ENCODE measurements at regions not wholly inside any gene's neighbourhood (a gene's known extent, or its start where the extent isn't known, plus 50 kb on each side); places are given as distances from the start of the nearest gene placed in this dataset.

DNA sequence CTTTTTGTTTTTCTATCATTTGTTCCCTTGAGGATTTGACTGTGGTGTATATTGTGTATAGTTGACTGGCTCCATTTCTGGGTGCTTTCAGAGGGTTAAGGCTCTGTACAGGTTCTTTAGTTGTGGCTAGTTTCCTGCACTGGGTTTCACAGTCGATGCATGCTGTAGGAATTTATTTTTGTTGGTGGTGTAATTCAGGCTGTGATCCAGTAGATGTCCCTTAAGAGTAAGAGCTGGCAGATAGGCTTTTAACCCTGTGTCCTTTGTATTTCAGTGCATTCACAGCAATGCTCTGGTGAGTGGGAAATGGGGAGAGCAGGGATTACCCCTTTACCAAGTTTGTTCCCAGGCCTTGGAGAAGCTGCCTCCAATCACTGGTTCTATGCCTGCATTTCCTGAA lies 112.9 kb downstream of the SPATA31D1 start:
- no peak for DNase-seq
- H3K27ac Mint-ChIP-seq = no peak overlapping the region
- peaks cover 9 to 10% of the 10 kb centered on the region in 2 donors for H3K9me3 Mint-ChIP-seq
- H3K36me3 Mint-ChIP-seq (ENCODE audit: insufficient read depth in 2 of 2) = no peaks in the 10 kb centered on the region
- no peak overlapping the region for H3K4me3 Mint-ChIP-seq
- H3K4me1 Mint-ChIP-seq (ENCODE audit: low read depth) = no peaks in the 10 kb centered on the region
- H3K27me3 Mint-ChIP-seq (ENCODE audit: low read depth) = no peaks in the 10 kb centered on the region
- ATAC-seq (replicated peaks in 1 of 2) = no peak

DNA sequence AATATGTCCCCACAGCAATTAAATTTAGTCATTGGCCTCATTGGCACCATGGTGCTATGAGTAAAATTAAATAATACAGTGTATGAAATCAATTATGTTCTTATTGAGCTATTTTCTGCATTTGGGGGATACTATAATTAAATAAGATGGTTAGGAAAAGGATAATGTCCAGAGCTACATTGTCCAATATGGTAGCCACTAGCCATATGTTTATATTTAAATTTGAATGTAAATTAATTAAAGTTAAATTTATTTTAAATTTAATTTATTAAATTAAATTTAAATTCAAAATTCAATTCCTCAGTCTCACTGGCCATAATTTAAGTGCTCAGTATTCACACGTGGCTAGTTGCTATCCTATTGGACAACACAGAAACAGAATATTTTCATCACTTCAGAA lies 115.7 kb downstream of the SPATA31D1 start:
- Mint-ChIP-seq H3K4me3 (no peak overlapping the region), H3K27me3 (ENCODE audit: low read depth) (no peaks in the 10 kb centered on the region), H3K36me3 (ENCODE audit: insufficient read depth in 2 of 2) (no peaks in the 10 kb centered on the region), H3K4me1 (ENCODE audit: low read depth) (no peaks in the 10 kb centered on the region), H3K9me3 (peaks cover 2 to 4% of the 10 kb centered on the region in 2 donors), H3K27ac (no peak overlapping the region)
- DNase-seq (no peak), ATAC-seq (replicated peaks in 1 of 2) (no peak)

DNA sequence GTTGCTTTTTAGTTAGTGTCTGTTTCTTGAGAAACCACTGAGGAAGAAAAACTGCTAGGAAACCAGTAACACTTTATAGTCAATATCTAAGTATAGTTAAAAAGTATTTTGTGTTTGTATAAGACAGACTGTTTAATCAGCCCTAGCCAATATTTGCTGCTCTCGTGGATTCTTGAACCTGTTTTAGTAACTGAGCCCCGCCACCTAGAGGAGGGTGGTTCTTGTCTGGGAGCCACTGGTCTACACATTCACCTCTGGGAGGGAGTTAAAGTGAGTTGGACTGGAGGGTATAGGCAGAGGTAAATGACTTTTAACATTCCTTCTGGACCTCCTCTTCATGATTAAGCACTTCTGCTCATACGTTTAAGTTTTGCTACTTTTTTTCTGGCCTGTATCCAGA lies 117.2 kb downstream of the SPATA31D1 start:
- no peaks in the 10 kb centered on the region for H3K36me3 Mint-ChIP-seq (ENCODE audit: insufficient read depth in 2 of 2)
- no peak overlapping the region for H3K4me3 Mint-ChIP-seq
- ATAC-seq (replicated peaks in 1 of 2) (no peak), DNase-seq (no peak)
- H3K9me3 Mint-ChIP-seq = peaks cover 0 to 4% of the 10 kb centered on the region in 2 donors
- H3K4me1 Mint-ChIP-seq (ENCODE audit: low read depth) = no peaks in the 10 kb centered on the region
- H3K27me3 Mint-ChIP-seq (ENCODE audit: low read depth) = no peaks in the 10 kb centered on the region
- H3K27ac Mint-ChIP-seq = no peak overlapping the region

DNA sequence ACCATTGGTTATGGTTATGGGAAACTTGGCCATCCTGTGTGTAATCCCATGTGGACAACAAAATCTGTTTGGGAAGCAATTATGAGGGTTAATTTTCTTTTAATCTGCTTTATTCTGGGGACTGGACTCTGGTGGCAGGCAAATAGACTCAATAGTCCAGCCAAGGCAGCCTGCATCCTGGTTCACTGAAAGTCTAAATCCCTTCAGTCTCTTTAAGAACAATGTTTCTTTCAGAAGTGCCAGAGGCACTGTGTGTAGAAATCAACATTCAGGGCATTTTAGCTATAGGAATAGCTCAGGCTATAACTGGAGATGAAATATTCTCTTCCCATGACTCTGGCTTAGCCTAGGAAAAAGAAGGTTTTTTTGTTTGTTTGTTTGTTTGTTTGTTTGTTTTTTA lies 118.0 kb downstream of the SPATA31D1 start:
- ATAC-seq (replicated peaks in 1 of 2) (no peak), DNase-seq (no peak)
- no peak overlapping the region for H3K27ac Mint-ChIP-seq
- H3K9me3 Mint-ChIP-seq = peaks cover 1 to 3% of the 10 kb centered on the region in 2 donors
- H3K4me1 Mint-ChIP-seq (ENCODE audit: low read depth) = no peaks in the 10 kb centered on the region
- H3K36me3 Mint-ChIP-seq (ENCODE audit: insufficient read depth in 2 of 2) = no peaks in the 10 kb centered on the region
- no peaks in the 10 kb centered on the region for H3K27me3 Mint-ChIP-seq (ENCODE audit: low read depth)
- H3K4me3 Mint-ChIP-seq = no peak overlapping the region

DNA sequence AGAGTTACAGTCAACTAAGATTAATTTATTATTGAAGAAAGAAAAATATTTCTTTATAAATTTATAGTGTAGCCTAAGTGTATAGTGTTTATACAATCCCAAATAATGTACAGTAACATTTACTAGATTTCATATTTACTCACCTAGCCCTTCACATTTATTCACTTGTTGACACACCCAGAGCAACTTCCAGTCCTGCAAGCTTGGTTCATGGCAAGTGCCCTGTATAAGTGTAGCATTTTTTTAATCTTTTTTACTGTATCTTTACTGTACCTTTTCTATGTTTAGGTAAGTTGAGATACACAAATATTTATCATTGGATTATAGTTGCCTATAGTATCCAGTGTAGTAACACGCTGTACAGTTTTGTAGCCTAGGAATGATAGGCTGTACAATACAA lies 119.9 kb downstream of the SPATA31D1 start:
- Mint-ChIP-seq H3K9me3 (peaks cover 1 to 3% of the 10 kb centered on the region in 2 donors), H3K27ac (no peak overlapping the region), H3K27me3 (ENCODE audit: low read depth) (no peaks in the 10 kb centered on the region), H3K36me3 (ENCODE audit: insufficient read depth in 2 of 2) (no peaks in the 10 kb centered on the region), H3K4me1 (ENCODE audit: low read depth) (no peaks in the 10 kb centered on the region), H3K4me3 (no peak overlapping the region)
- DNase-seq = no peak
- no peak for ATAC-seq (replicated peaks in 1 of 2)

DNA sequence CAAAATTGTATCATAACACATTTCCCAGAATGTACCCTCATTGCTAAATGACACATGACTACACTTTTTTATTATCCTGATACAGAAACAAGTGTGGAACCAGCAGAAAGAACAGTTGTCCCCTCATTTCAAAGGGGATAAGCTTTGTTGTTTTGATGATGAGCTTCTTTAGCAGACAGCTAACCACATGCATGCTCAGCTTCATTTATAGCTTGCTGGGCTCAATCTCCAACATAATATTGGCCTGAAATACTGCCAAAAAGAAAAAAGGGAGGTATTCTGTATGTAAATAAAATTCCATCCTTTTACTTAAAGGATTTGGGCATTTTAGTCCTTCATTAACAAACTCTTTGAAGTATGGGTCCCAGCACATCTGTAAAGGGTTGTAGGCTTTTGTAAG lies 120.4 kb downstream of the SPATA31D1 start:
- Mint-ChIP-seq H3K27ac (no peak overlapping the region), H3K9me3 (peaks cover 1 to 3% of the 10 kb centered on the region in 2 donors), H3K36me3 (ENCODE audit: insufficient read depth in 2 of 2) (no peaks in the 10 kb centered on the region), H3K4me3 (no peak overlapping the region), H3K4me1 (ENCODE audit: low read depth) (no peaks in the 10 kb centered on the region), H3K27me3 (ENCODE audit: low read depth) (no peaks in the 10 kb centered on the region)
- DNase-seq (no peak), ATAC-seq (replicated peaks in 1 of 2) (no peak)

DNA sequence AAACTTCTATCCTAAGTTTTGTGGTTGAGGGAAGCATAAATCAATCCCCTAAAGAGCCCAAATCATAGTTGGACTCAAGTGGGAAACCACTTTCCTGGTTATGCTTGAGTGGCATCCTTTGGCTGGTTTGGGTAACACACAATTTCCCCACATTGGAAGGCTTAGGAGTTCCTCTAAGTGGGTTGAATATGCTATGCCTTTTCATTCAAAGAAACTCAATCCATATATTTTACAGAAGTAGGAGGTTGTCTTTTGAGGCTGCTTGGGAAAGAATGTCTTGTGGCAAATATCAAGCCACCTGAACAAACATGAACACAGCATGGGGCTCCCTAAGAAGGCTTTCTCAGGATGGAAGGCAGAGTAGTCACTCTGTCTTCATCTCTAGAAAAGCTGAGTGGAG lies 121.1 kb downstream of the SPATA31D1 start:
- DNase-seq (no peak), ATAC-seq (replicated peaks in 1 of 2) (no peak)
- Mint-ChIP-seq H3K4me3 (no peak overlapping the region), H3K27me3 (ENCODE audit: low read depth) (no peaks in the 10 kb centered on the region), H3K4me1 (ENCODE audit: low read depth) (no peaks in the 10 kb centered on the region), H3K27ac (no peak overlapping the region), H3K36me3 (ENCODE audit: insufficient read depth in 2 of 2) (peaks cover 0 to 2% of the 10 kb centered on the region in 2 donors), H3K9me3 (peaks cover 1 to 5% of the 10 kb centered on the region in 2 donors)

DNA sequence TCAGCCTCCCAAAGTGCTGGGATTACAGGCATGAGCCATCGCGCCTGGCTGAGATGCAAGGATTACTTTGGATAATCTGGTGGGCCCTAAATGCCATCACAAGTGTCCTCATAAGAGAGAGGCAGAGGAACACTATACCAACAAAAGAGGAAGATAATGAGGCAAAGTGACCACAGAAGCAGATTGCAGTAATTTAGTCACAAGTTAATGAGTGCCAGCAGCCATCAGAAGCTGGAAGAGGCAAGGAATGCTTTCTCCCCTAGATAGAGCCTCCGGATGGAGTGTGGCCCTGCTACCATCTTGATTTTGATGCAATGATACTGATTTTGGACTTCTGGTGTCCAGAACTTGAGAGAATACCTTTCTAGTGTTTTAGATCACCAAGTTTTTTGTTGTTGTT lies 122.3 kb downstream of the SPATA31D1 start:
- Mint-ChIP-seq H3K4me3 (no peak overlapping the region), H3K36me3 (ENCODE audit: insufficient read depth in 2 of 2) (peaks cover 0 to 2% of the 10 kb centered on the region in 2 donors), H3K27me3 (ENCODE audit: low read depth) (no peaks in the 10 kb centered on the region), H3K9me3 (peaks cover 1 to 5% of the 10 kb centered on the region in 2 donors), H3K4me1 (ENCODE audit: low read depth) (no peaks in the 10 kb centered on the region), H3K27ac (no peak overlapping the region)
- ATAC-seq (replicated peaks in 1 of 2) (no peak), DNase-seq (no peak)

DNA sequence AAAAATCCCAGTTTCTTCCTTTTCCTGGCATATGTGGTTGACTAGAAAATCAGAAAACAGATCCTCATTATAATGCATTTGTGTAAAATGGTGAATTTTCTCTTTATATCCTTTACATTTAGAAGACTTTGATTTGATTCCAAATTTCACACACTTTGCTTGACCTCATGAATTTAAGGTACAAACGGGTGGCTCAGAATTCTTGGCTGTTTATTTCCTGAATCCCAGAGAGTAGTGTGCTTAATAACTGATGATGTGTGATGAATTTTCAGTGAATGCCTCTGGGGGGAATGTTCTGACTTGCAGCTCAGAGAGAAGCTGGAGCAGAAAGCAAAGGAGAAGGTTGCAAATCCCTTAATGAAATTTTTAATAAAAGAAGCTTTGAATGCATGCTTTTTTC lies 126.8 kb downstream of the SPATA31D1 start:
- Mint-ChIP-seq H3K27me3 (ENCODE audit: low read depth) (no peaks in the 10 kb centered on the region), H3K36me3 (ENCODE audit: insufficient read depth in 2 of 2) (peaks cover 0 to 2% of the 10 kb centered on the region in 2 donors), H3K4me1 (ENCODE audit: low read depth) (no peaks in the 10 kb centered on the region), H3K27ac (no peak overlapping the region), H3K9me3 (peaks cover 1 to 2% of the 10 kb centered on the region in 2 donors), H3K4me3 (no peak overlapping the region)
- DNase-seq (no peak), ATAC-seq (replicated peaks in 1 of 2) (no peak)

DNA sequence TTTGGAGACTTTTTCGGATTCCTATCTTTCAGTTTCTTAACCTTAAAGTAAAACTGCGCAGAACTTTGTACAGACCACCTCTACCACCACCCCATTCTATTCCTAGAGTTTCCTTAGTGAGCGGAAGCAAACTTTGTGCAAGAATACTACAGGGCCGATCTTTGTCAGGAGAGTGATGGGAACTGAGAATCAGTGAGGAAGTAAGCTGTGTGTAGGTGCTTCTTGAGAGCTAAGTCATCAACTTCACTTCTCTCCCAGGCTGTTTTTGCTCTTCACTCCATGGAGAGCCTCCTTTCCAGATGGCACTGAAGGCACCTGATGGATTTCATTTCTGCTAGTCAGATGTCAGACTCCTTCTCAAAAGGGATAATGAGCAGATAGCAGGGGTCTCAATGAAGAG lies 127.3 kb downstream of the SPATA31D1 start:
- Mint-ChIP-seq H3K36me3 (ENCODE audit: insufficient read depth in 2 of 2) (peaks cover 0 to 2% of the 10 kb centered on the region in 2 donors), H3K9me3 (peaks cover 1 to 2% of the 10 kb centered on the region in 2 donors), H3K4me1 (ENCODE audit: low read depth) (no peaks in the 10 kb centered on the region), H3K27ac (no peak overlapping the region), H3K4me3 (no peak overlapping the region), H3K27me3 (ENCODE audit: low read depth) (no peaks in the 10 kb centered on the region)
- DNase-seq (no peak), ATAC-seq (replicated peaks in 1 of 2) (no peak)

DNA sequence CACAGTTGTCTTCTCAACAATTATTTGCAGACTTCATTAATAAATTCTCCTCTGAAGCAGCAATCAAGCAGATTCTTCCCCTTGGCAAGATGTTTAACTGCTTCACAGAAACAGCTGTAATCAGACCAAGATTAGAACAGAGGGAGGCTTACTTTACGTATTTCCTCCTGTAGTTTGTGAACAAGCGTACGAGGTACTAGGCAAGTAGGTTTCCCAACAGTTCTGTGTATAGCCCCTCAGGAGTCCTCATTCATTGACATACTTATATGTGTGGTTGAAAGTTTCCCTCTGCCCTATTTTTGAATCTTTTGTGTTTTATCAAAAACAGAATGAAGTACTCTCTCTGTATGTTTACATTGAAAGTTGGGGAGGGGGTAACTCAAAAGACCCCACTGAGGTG lies 128.0 kb downstream of the SPATA31D1 start:
- Mint-ChIP-seq H3K27ac (no peak overlapping the region), H3K27me3 (ENCODE audit: low read depth) (no peaks in the 10 kb centered on the region), H3K9me3 (peaks cover 0 to 2% of the 10 kb centered on the region in 2 donors), H3K4me3 (no peak overlapping the region), H3K4me1 (ENCODE audit: low read depth) (no peaks in the 10 kb centered on the region), H3K36me3 (ENCODE audit: insufficient read depth in 2 of 2) (peaks cover 0 to 2% of the 10 kb centered on the region in 2 donors)
- no peak for DNase-seq
- no peak for ATAC-seq (replicated peaks in 1 of 2)

DNA sequence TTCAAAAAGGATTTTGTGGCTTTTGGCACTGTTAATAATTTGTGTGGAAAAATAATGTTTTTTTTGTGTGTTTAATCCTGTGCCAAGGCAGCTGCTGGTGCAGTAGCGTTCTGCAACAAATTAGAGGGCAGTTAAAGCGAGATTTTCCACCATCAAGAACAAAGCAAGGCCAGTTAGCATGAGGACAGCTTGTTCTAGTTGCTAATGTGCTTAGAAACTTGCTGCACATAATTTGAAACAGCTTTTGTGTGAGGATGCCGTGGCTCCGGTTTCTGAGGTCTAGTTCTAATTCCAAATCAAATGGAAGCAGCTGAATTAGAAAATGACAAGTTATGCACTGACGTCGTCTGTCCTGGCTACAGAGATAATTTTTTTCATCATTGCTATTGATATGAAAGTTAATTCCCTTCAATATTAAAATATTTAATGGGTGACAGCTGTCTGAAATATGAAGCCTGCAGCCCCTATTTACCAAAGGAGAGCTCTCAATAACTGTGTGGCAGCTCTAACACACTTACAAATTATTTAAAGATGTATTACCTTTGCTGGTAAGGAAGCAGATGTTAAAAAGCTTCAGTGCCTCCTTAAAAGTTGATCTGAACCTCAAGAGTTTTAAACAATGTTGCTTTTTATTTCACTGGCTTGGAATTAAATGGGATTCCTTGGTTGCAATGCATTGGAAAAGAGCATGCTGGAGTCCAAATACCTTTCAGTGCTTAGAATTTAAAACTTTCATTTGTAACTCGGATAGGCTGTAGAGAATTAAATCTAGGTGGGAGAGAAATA lies 128.6 kb downstream of the SPATA31D1 start:
- Mint-ChIP-seq H3K4me1 (ENCODE audit: low read depth) (no peaks in the 10 kb centered on the region), H3K9me3 (peaks cover 0 to 2% of the 10 kb centered on the region in 2 donors), H3K4me3 (no peak overlapping the region), H3K27ac (no peak overlapping the region), H3K36me3 (ENCODE audit: insufficient read depth in 2 of 2) (peaks cover 0 to 2% of the 10 kb centered on the region in 2 donors), H3K27me3 (ENCODE audit: low read depth) (no peaks in the 10 kb centered on the region)
- DNase-seq = no peak
- ATAC-seq (replicated peaks in 1 of 2) = no peak

DNA sequence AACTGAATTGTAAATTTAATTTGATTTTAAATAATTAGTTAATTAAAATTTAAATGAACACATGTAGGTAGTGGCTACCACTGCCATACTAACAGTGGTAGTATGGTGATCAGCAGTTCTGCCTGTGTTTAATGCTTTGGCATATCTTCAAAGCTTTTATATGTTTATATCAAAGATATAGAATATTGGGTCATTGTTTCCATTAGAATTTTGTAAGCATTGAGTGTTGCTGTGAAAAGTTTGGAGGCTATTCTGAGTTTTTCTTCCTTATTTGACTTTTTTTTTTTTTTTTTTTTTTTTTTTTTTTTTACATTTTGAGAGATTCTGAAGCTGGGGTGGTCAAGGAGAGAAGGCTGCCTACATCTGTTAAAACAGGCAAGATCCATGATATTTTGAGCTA lies 134.2 kb downstream of the SPATA31D1 start:
- Mint-ChIP-seq H3K9me3 (no peaks in the 10 kb centered on the region), H3K4me1 (ENCODE audit: low read depth) (no peaks in the 10 kb centered on the region), H3K4me3 (no peak overlapping the region), H3K27me3 (ENCODE audit: low read depth) (no peaks in the 10 kb centered on the region), H3K36me3 (ENCODE audit: insufficient read depth in 2 of 2) (no peaks in the 10 kb centered on the region), H3K27ac (no peak overlapping the region)
- no peak for ATAC-seq (replicated peaks in 1 of 2)
- DNase-seq = no peak

DNA sequence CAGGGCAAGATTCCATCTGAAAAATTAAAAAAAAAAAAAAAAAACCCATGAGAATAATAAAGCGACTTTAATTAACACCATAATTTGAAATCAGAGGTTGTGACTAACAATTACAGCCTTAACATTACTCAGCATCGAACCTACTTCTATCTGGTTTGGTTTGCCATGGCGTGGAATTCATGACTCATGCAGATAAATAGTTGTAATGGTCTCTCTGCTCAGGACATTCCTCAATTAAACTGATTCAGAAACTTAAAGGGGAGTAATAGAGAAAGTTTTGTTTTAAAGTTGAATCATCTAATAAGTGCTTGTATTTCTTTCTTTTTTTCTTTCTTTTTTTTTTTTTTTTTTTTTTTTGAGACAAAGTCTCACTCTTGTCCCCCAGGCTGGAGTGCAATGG lies 135.5 kb downstream of the SPATA31D1 start:
- Mint-ChIP-seq H3K27ac (no peak overlapping the region), H3K27me3 (ENCODE audit: low read depth) (no peaks in the 10 kb centered on the region), H3K9me3 (peaks cover 0 to 1% of the 10 kb centered on the region in 2 donors), H3K36me3 (ENCODE audit: insufficient read depth in 2 of 2) (no peaks in the 10 kb centered on the region), H3K4me3 (no peak overlapping the region), H3K4me1 (ENCODE audit: low read depth) (no peaks in the 10 kb centered on the region)
- ATAC-seq (replicated peaks in 1 of 2) (no peak), DNase-seq (no peak)
